ENCODE measurements at regions not wholly inside any gene's neighbourhood (a gene's known extent, or its start where the extent isn't known, plus 50 kb on each side); places are given as distances from the start of the nearest gene placed in this dataset.

DNA sequence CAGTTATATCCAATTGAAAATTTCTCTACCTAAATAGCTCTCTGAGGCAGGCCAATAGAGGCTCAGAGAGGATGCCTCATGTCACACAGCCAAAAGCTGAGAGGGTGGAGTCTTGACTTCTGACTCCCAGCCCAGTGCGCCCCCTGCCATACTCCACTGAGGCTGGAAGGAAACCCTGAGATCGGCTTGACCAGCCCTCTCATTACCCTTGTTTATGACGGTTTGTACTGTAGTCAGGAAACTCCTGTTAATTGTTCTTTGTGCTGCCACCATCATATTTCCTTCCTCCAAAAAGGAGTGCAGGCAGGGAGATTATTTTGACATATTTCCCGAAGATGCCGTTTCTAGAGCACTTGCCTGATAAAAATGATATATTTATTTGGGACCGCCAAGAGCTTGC is 107.9 kb downstream of the AIPL1 start:
- TF ChIP-seq, protein P1, sequence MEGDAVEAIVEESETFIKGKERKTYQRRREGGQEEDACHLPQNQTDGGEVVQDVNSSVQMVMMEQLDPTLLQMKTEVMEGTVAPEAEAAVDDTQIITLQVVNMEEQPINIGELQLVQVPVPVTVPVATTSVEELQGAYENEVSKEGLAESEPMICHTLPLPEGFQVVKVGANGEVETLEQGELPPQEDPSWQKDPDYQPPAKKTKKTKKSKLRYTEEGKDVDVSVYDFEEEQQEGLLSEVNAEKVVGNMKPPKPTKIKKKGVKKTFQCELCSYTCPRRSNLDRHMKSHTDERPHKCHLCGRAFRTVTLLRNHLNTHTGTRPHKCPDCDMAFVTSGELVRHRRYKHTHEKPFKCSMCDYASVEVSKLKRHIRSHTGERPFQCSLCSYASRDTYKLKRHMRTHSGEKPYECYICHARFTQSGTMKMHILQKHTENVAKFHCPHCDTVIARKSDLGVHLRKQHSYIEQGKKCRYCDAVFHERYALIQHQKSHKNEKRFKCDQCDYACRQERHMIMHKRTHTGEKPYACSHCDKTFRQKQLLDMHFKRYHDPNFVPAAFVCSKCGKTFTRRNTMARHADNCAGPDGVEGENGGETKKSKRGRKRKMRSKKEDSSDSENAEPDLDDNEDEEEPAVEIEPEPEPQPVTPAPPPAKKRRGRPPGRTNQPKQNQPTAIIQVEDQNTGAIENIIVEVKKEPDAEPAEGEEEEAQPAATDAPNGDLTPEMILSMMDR (IDR thresholded peaks at IDR 0.05; ENCODE audit: extremely low read depth, low read depth, low read length) = no peak
- Histone ChIP-seq H2AFZ (ENCODE audit: low read length) (no peak overlapping the region), H3K4me3 (ENCODE audit: insufficient read depth, low read length) (no peak overlapping the region), H4K20me1 (ENCODE audit: insufficient read depth, low read length) (no peaks in the 10 kb centered on the region), H3K4me1 (ENCODE audit: insufficient read depth, low read length) (no peaks in the 10 kb centered on the region), H3K9me3 (ENCODE audit: low read depth, low read length) (no peaks in the 10 kb centered on the region), H3K79me2 (ENCODE audit: insufficient read depth, low read length) (no peaks in the 10 kb centered on the region), H3K27me3 (ENCODE audit: insufficient read depth, low read length) (no peaks in the 10 kb centered on the region), H3K36me3 (ENCODE audit: insufficient read depth, low read length) (no peaks in the 10 kb centered on the region), H3K4me2 (ENCODE audit: insufficient read depth, low read length) (no peak overlapping the region), H3K27ac (ENCODE audit: low read depth, low read length) (no peak overlapping the region)
- no peak for DNase-seq (ENCODE audit: insufficient read length, low spot score, missing footprints)

DNA sequence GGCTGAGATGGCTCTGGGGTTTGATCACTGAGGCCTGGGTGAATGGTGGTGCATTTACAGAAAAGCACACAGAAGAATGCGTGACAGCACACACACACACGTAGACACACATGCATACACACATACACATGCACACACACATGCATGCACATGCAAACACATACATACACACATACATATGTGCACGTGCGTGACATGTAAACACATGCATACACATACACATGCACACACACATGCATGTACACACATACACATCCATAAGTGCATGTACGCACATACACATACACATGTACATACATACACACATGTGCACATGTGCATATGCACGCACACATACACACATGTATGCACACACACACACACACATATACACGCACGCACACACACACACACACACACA is 108.4 kb downstream of the AIPL1 start:
- Histone ChIP-seq H3K9me3 (ENCODE audit: low read depth, low read length) (no peaks in the 10 kb centered on the region), H3K36me3 (ENCODE audit: insufficient read depth, low read length) (no peaks in the 10 kb centered on the region), H3K4me2 (ENCODE audit: insufficient read depth, low read length) (no peak overlapping the region), H2AFZ (ENCODE audit: low read length) (no peak overlapping the region), H3K27ac (ENCODE audit: low read depth, low read length) (no peak overlapping the region), H3K27me3 (ENCODE audit: insufficient read depth, low read length) (no peaks in the 10 kb centered on the region), H3K79me2 (ENCODE audit: insufficient read depth, low read length) (no peaks in the 10 kb centered on the region), H3K4me3 (ENCODE audit: insufficient read depth, low read length) (no peak overlapping the region), H3K4me1 (ENCODE audit: insufficient read depth, low read length) (no peaks in the 10 kb centered on the region), H4K20me1 (ENCODE audit: insufficient read depth, low read length) (no peaks in the 10 kb centered on the region)
- TF ChIP-seq, protein P1 (IDR thresholded peaks at IDR 0.05; ENCODE audit: extremely low read depth, low read depth, low read length) = no peak
- no peak for DNase-seq (ENCODE audit: insufficient read length, low spot score, missing footprints)

DNA sequence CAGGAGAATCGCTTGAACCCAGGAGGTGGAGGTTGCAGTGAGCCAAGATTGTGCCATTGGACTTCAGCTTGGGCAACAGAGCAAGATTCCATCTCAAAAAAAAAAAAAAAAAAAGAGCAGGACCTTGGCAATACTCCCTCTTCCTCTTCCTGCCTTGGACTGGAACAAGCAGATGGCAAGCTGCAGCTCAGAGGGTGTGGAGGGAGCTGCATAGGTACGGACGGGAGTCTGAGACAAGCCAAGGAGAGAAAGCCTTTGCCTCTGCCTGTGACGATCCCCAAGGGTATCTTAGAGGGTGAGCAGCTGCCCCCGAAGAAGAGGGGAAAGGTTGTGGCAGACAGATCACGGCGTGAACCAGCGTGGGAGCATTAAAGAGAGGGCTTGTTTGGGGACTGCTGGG is 109.2 kb downstream of the AIPL1 start:
- Histone ChIP-seq H3K4me2 (ENCODE audit: insufficient read depth, low read length) (no peak overlapping the region), H3K79me2 (ENCODE audit: insufficient read depth, low read length) (no peaks in the 10 kb centered on the region), H3K9me3 (ENCODE audit: low read depth, low read length) (no peaks in the 10 kb centered on the region), H4K20me1 (ENCODE audit: insufficient read depth, low read length) (no peaks in the 10 kb centered on the region), H2AFZ (ENCODE audit: low read length) (no peak overlapping the region), H3K36me3 (ENCODE audit: insufficient read depth, low read length) (no peaks in the 10 kb centered on the region), H3K4me1 (ENCODE audit: insufficient read depth, low read length) (no peaks in the 10 kb centered on the region), H3K4me3 (ENCODE audit: insufficient read depth, low read length) (no peak overlapping the region), H3K27ac (ENCODE audit: low read depth, low read length) (no peak overlapping the region), H3K27me3 (ENCODE audit: insufficient read depth, low read length) (no peaks in the 10 kb centered on the region)
- TF ChIP-seq, protein P1 (IDR thresholded peaks at IDR 0.05; ENCODE audit: extremely low read depth, low read depth, low read length) = no peak
- no peak for DNase-seq (ENCODE audit: insufficient read length, low spot score, missing footprints)

DNA sequence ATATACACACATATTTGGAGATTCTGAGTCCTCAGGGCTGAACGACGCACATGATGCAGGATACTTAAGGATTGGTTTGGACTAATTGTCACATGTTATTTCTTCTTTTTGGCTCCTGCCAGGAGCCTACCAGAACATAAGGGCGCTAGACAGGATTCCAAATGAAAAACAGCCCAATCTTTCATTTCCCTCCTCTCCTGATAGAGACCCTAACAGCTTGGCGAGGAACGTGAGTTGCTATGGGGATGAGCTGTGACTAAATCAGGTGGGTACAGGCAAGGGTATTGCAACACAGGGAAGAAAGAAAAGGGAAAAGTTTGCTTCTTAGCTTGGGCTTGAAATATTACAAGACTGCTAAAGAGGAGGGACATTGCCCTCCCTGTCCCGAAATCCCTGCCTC is 109.9 kb downstream of the AIPL1 start:
- no peaks in the 10 kb centered on the region for H3K9me3 ChIP-seq (ENCODE audit: low read depth, low read length)
- H3K27me3 ChIP-seq (ENCODE audit: insufficient read depth, low read length) = no peaks in the 10 kb centered on the region
- H4K20me1 ChIP-seq (ENCODE audit: insufficient read depth, low read length) = no peaks in the 10 kb centered on the region
- DNase-seq (ENCODE audit: insufficient read length, low spot score, missing footprints) = no peak
- TF ChIP-seq, protein P1 (IDR thresholded peaks at IDR 0.05; ENCODE audit: extremely low read depth, low read depth, low read length) = no peak
- H3K4me1 ChIP-seq (ENCODE audit: insufficient read depth, low read length) = no peaks in the 10 kb centered on the region
- no peaks in the 10 kb centered on the region for H3K36me3 ChIP-seq (ENCODE audit: insufficient read depth, low read length)
- no peak overlapping the region for H3K4me2 ChIP-seq (ENCODE audit: insufficient read depth, low read length)
- H2AFZ ChIP-seq (ENCODE audit: low read length) = no peak overlapping the region
- no peaks in the 10 kb centered on the region for H3K79me2 ChIP-seq (ENCODE audit: insufficient read depth, low read length)
- no peak overlapping the region for H3K4me3 ChIP-seq (ENCODE audit: insufficient read depth, low read length)
- H3K27ac ChIP-seq (ENCODE audit: low read depth, low read length) = no peak overlapping the region

Data from osteoblast (primary cell).